ENCODE measurements at regions not wholly inside any gene's neighbourhood (a gene's known extent, or its start where the extent isn't known, plus 50 kb on each side); places are given as distances from the start of the nearest gene placed in this dataset.
"Not testable (repeated sequence)": the region's sequence is repeated elsewhere in the genome, so short reads cannot be mapped to it uniquely, and the experiment has no call there.

- no peak for DNase-seq (ENCODE audit: low read depth)
These were observed 152.2 kb downstream of the LIPI start for GRCh38 chr21:14058566-14058965.

- not testable (repeated sequence) for DNase-seq (ENCODE audit: low read depth)
These were observed 152.8 kb downstream of the LIPI start for GRCh38 chr21:14057841-14058481.

GRCh38 chr21:14057313-14057712 is 153.4 kb downstream of the LIPI start:
- DNase-seq (ENCODE audit: low read depth): no peak

- no peak for DNase-seq (ENCODE audit: low read depth)
These were observed 154.0 kb downstream of the LIPI start for GRCh38 chr21:14056771-14057191.

- not testable (repeated sequence) for DNase-seq (ENCODE audit: low read depth)
These were observed 154.8 kb downstream of the LIPI start for GRCh38 chr21:14055746-14056515.

- DNase-seq (ENCODE audit: low read depth): no peak
These were observed 156.1 kb downstream of the LIPI start for GRCh38 chr21:14054682-14055081.

- no peak for DNase-seq (ENCODE audit: low read depth)
These were observed 160.6 kb downstream of the LIPI start for GRCh38 chr21:14050121-14050520.

GRCh38 chr21:14046401-14046800 is 164.4 kb downstream of the LIPI start:
- DNase-seq (ENCODE audit: low read depth): no peak

GRCh38 chr21:14040386-14040785 is 170.4 kb downstream of the LIPI start:
- no peak for DNase-seq (ENCODE audit: low read depth)

- not testable (repeated sequence) for DNase-seq (ENCODE audit: low read depth)
These were observed 182.1 kb downstream of the LIPI start for GRCh38 chr21:14028619-14029018.

GRCh38 chr21:14027235-14027869 is 183.4 kb downstream of the LIPI start:
- DNase-seq (ENCODE audit: low read depth): peak; percentile 68

- not testable (repeated sequence) for DNase-seq (ENCODE audit: low read depth)
These were observed 190.6 kb downstream of the LIPI start for GRCh38 chr21:14020108-14020507.

GRCh38 chr21:14015841-14016240 is 194.9 kb downstream of the LIPI start:
- not testable (repeated sequence) for DNase-seq (ENCODE audit: low read depth)

GRCh38 chr21:14013623-14014498 is 196.9 kb downstream of the LIPI start:
- DNase-seq (ENCODE audit: low read depth): not testable (repeated sequence)

- DNase-seq (ENCODE audit: low read depth): no peak
These were observed 197.6 kb downstream of the LIPI start for GRCh38 chr21:14013056-14013603.

GRCh38 chr21:14012409-14012808 is 198.3 kb downstream of the LIPI start:
- no peak for DNase-seq (ENCODE audit: low read depth)

GRCh38 chr21:14011751-14012150 is 199.0 kb downstream of the LIPI start:
- DNase-seq (ENCODE audit: low read depth): not testable (repeated sequence)

- not testable (repeated sequence) for DNase-seq (ENCODE audit: low read depth)
These were observed 199.6 kb downstream of the LIPI start for GRCh38 chr21:14011149-14011548.

- no peak for DNase-seq (ENCODE audit: low read depth)
These were observed 200.0 kb downstream of the LIPI start for GRCh38 chr21:14010729-14011128.

GRCh38 chr21:14009990-14010389 is 200.8 kb downstream of the LIPI start:
- not testable (repeated sequence) for DNase-seq (ENCODE audit: low read depth)

GRCh38 chr21:14009238-14009981 is 201.3 kb downstream of the LIPI start:
- DNase-seq (ENCODE audit: low read depth): not testable (repeated sequence)
